SK-N-MC (cell line): ENCODE measurements at regions not wholly inside any gene's neighbourhood (a gene's known extent, or its start where the extent isn't known, plus 50 kb on each side); places are given as distances from the start of the nearest gene placed in this dataset.

Experiments
- FOXP2 ChIP-seq: optimal IDR thresholded peaks from 2 replicates; pipeline ENCODE3; 2011; ENCODE audit warnings: mild to moderate bottlenecking, moderate library complexity; ENCODE audit not compliant: insufficient read depth; ENCODE audit errors: extremely low read length, control extremely low read depth
- POLR2AphosphoS5 ChIP-seq: IDR thresholded peaks from 2 replicates; pipeline ENCODE4 v1.6.1; 2012; ENCODE audit warnings: mild to moderate bottlenecking, low read depth, low read length, borderline replicate concordance

DNA sequence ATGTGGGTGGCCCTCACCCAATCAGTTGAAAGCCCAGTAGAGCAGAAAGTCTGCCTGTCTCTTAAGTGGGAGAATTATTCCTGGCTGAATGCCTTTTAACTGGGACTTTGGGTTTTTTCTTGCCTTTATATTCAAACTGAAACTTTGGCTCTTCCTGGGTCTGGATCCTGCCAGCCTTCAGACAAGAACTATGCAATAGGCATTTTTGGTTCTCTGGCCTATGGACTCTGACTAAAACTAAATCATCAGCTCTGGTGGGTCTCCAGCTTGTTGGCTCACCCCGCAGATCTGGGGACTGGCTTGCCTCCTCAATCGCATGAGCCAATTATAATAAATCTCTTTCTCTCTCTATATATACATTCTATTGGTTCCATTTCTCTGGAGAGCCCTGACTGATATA, 173.0 kb upstream of the IGF1 start:
- TF ChIP-seq FOXP2 (no peak), POLR2AphosphoS5 (no peak)
